Ecto neural progenitor cell (in vitro differentiated cells): ENCODE measurements at regions not wholly inside any gene's neighbourhood (a gene's known extent, or its start where the extent isn't known, plus 50 kb on each side); places are given as distances from the start of the nearest gene placed in this dataset.
"Not testable (repeated sequence)": the region's sequence is repeated elsewhere in the genome, so short reads cannot be mapped to it uniquely, and the experiment has no call there.

Experiments used
- DNase-seq: peaks from one replicate; pipeline ENCODE4 v3.0.0-alpha.2; 2018; ENCODE audit warnings: low spot score

- DNase-seq = no peak
These were observed 272.1 kb downstream of the FAM72C start for GRCh38 chr1:143699731-143700130.

- no peak for DNase-seq
These were observed 272.7 kb downstream of the FAM72C start for GRCh38 chr1:143699115-143699514.

DNA sequence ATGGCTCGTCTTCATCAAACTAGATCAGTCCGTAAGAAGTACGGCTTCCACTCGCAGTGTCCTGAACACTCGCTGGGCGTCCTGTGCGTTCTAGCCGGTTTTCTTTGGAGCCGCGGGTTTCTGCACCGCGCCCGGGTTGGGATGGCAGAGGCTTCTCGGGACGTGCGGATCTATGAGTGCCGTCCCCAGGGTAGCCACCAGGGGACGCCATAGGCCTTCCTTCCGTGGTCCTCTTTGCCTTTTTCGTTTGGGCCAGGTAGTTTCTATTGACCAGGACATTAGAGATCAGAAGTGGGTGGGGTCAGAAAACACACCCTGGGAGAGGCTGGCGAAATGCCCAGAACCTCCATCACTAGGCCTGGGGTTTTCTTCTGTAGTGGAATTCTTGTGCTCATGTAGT, 273.8 kb downstream of the FAM72C start:
- no peak for DNase-seq

- DNase-seq = no peak
These were observed 277.7 kb downstream of the FAM72C start for GRCh38 chr1:143694085-143694484.

DNA sequence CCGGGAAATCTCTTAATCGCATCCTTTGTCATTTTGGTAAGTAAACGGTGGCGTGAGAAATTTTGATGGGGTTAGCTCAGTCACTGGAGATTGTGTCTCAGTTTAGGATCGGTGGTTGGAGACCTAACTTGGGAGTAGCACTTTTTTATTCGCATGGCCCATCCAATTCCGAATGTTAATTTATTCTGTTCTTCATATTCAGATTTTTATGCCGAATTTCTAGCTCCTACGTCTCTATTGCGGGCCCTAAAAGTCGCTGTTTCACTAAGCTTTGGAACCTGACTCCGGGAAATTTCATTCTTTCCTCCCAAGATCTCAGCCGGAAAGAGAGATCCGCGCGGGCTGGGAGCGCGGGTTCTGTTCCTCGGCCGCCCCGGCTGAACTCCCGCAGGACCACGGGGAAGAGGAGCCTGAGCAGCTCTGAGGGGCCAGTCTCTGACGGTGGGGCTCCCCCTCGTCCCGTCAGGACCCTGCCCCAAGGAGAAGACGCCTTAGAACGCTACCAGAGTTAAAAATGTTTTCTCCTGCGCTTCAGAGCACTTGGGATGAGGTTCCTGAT, 279.7 kb downstream of the FAM72C start:
- DNase-seq = no peak

- no peak for DNase-seq
These were observed 280.3 kb downstream of the FAM72C start for GRCh38 chr1:143691400-143691891.

GRCh38 chr1:143689781-143690180, 282.0 kb downstream of the FAM72C start:
- no peak for DNase-seq

DNA sequence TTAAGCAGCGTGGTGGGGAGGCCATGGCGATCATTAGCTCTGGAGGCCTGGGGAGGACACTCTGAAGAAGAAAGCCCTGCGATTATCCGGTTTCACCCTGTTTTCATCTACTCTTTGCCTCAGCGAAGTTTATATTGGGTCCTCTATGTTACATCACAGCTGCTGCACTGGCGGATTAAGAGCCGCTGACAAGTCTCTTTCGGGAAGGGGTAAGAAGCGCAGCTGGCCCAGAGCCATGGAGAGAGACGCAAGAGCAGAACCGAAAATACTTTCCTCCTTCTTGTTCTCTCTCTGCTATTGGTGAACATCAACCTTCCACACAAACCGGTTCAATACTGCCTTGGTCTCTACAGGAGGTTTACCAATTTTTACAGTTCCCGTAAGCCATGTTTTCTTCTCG, 291.5 kb downstream of the FAM72C start:
- DNase-seq = no peak

- DNase-seq = no peak
These were observed 298.8 kb downstream of the FAM72C start for GRCh38 chr1:143672983-143673382.

GRCh38 chr1:143667730-143668129, 304.1 kb downstream of the FAM72C start:
- DNase-seq = no peak

- DNase-seq = no peak
These were observed 304.9 kb downstream of the FAM72C start for GRCh38 chr1:143666851-143667250.

DNA sequence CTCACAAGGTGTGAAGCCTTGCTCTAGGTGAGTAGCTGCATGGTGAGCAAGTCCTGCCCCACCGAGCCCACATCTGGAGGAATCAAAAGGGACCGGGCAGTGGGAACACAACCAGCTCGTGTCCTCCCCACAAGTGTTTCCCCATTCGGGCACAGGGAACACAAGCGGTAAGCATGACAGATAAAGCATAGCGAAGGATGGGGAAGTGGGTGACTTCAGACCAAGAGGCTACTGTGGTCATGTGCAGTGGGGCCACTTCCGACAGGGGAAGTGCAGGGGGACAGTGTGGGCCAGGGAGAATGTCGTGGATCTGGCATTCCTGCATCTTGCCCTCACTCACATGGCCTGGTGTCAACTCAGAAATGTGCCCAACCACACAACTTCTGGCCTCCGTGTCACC, 306.2 kb downstream of the FAM72C start:
- DNase-seq = no peak

GRCh38 chr1:143663056-143663455, 308.7 kb downstream of the FAM72C start:
- not testable (repeated sequence) for DNase-seq

GRCh38 chr1:143661418-143662101, 310.2 kb downstream of the FAM72C start:
- no peak for DNase-seq

- DNase-seq = no peak
These were observed 311.3 kb downstream of the FAM72C start for GRCh38 chr1:143660354-143660941.

GRCh38 chr1:143653429-143653802, 318.4 kb downstream of the FAM72C start:
- DNase-seq = no peak

- DNase-seq = no peak
These were observed 318.9 kb downstream of the FAM72C start for GRCh38 chr1:143652744-143653428.

DNA sequence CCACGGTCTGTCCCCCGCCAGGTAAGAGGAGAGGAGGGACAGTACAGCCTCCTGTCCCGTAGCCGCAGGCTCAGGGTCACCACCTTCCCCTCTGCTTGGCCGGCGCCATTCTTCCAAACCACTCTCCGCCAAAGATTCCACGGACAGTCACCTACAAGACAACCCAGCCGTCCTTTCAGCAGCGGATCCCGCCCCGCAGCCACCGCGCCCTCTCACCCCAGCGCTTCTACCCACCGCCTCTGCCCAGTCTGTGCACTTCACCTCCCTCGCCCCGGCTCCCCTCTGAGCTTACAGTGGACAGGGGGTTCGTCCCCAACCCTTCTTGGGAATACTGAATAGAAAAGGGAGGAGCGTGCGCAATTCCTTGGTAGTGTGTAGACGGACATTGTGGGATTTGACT, 319.6 kb downstream of the FAM72C start:
- no peak for DNase-seq

GRCh38 chr1:143651350-143651992, 320.3 kb downstream of the FAM72C start:
- DNase-seq = no peak

DNA sequence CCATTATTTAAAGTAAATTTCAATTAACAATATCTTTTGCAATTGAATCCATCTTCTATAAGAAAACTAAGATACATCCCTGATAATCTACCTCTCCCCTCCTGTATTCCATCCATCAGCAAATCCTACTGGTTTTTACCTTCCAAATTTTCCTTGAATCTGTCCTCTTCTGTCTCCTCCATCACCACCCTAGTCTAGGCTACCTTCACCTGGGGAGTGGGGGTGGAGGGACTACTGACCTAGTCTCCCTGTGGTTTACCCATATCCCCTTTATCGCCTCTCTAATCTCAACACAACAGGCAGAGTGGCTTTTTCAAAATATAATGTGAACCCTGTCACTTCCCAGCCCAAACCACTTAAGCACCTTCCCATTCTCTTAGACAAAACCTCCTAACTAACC, 327.8 kb downstream of the FAM72C start:
- DNase-seq = not testable (repeated sequence)

DNA sequence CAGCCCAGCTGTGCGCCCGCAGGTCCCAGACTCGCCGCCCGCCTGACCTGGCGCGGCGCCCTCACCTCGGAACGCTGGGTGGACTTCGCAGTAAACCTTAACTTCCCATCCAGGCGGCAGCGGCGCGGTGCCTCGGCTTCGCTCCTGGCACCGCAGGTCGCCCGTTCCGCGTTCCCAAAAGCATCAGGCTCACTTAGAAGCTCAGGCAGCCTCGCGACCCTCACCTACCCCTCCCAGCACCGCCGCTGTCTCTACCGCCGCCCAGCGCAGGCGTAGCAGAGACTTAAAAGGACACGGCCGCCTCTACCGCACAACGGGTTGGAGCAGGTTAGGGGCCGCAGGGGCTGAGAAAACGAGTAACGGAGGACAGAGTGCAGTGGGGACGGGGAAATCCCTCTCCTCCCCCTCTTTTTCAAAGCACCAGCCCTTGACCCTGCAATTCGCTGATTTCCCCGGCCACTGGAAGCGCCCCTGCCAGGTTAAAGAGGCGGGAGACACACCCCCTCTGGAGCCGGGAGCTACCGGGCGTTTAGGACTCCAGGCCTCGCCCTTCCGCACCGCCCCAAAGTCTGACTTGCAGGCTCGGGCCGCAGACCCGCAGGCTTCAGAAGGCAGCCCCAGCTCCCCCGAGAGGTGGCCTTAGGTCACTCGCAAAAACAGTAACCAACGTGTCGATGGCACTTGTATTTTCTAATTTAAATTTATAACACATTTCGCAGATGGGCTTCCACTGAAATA, 328.5 kb downstream of the FAM72C start:
- DNase-seq = no peak

- DNase-seq = no peak
These were observed 345.9 kb downstream of the FAM72C start for GRCh38 chr1:143625886-143626285.
